K562 (cell line): ENCODE measurements at regions not wholly inside any gene's neighbourhood (a gene's known extent, or its start where the extent isn't known, plus 50 kb on each side); places are given as distances from the start of the nearest gene placed in this dataset.

Source experiments
- ATAC-seq: fragments of 200-7000 bp; cut with Tn5 transposase; 3 replicates; pipeline ENCODE4 v1.9.1; 2020; ENCODE audit warnings: moderate library complexity
- BruUV-seq: library from RNA; stranded (reverse); fragments of 400-500 nt; replicated peaks from 2 replicates; lab custom pipeline; 2021; lab: Mats Ljungman, UMichigan
- CTCF ChIA-PET: fragments of 300-600 bp; formaldehyde crosslinking; extraction: SDS; loops from one replicate; lab custom pipeline; 2021; ENCODE audit warnings: low intra/inter-chr PET ratio; lab: Yijun Ruan, JAX
- POLR2A ChIA-PET: fragments of 300-600, 350-650 bp; sonication (Branson Sonifier 250); formaldehyde crosslinking; extraction: SDS; loops from one replicate; lab custom pipeline; 2021; ENCODE audit warnings: antibody characterized with exemption, inconsistent platforms; lab: Yijun Ruan, JAX
- DNase-seq, 4 experiments: peaks; one replicate each; pipeline versions ENCODE4 v3.0.0 to v3.0.0-alpha.2; 2011 to 2018; ENCODE audit warnings: low spot score in 3 of 4, mixed read lengths in 3 of 4; ENCODE audit errors: extremely low read depth in 1 of 4
- FAIRE-seq: peaks from 2 replicates; lab custom pipeline; 2011; peaks lifted over from hg19 to GRCh38; lab: Jason Lieb, UNC
- H2AFZ ChIP-seq: 2 replicates; pipeline ENCODE4 v1.6.0; 2011; ENCODE audit warnings: low read depth, low read length, control low read depth, inconsistent platforms
- H3K27ac ChIP-seq: fragments of 200-600 bp; 3 replicates; pipeline ENCODE4 v1.8.0; 2011; ENCODE audit warnings: low read depth, mild to moderate bottlenecking, control low read depth, inconsistent platforms, low read length, moderate library complexity, mixed read lengths; ENCODE audit errors: extremely low read depth
- H3K27me3 ChIP-seq, 2 experiments: fragments of 300-600 bp in 1 of 2; 2 replicates in 1 of 2; 3 replicates in 1 of 2; pipeline versions ENCODE4 v1.6.0 to v1.8.0; 2011; ENCODE audit warnings: inconsistent platforms in 2 of 2, low read length in 2 of 2, mild to moderate bottlenecking in 1 of 2, mixed read lengths in 1 of 2, moderate library complexity in 1 of 2; ENCODE audit not compliant: control insufficient read depth in 2 of 2, insufficient read depth in 2 of 2
- H3K36me3 ChIP-seq: fragments of 300-600 bp; 3 replicates; pipeline ENCODE4 v1.8.0; 2011; ENCODE audit warnings: mild to moderate bottlenecking, low read length, inconsistent platforms; ENCODE audit not compliant: control insufficient read depth, insufficient read depth
- H3K4me1 ChIP-seq, 2 experiments: fragments of 200-600 bp in 1 of 2; replicated peaks in 1 of 2; 2 replicates in 1 of 2; 3 replicates in 1 of 2; pipeline versions ENCODE4 v1.5.1 to v1.8.0; 2011; ENCODE audit warnings: inconsistent platforms in 2 of 2, low read length in 2 of 2, mild to moderate bottlenecking in 1 of 2, mixed read lengths in 1 of 2, moderate library complexity in 1 of 2; ENCODE audit not compliant: control insufficient read depth in 2 of 2, insufficient read depth in 2 of 2
- H3K4me2 ChIP-seq: 2 replicates; pipeline ENCODE4 v1.6.1; 2011; ENCODE audit warnings: low read length, control low read depth, inconsistent platforms, mixed read lengths; ENCODE audit not compliant: insufficient read depth
- H3K4me3 ChIP-seq: fragments of 200-600 bp; sonication (generic), shearing (Covaris generic); 2 replicates; pipeline ENCODE4 v1.5.1; 2016; ENCODE audit warnings: control low read depth, inconsistent platforms
- H3K79me2 ChIP-seq: fragments of 200-600 bp; 3 replicates; pipeline ENCODE4 v1.8.0; 2011; ENCODE audit warnings: low read length, inconsistent platforms; ENCODE audit not compliant: control insufficient read depth, insufficient read depth
- H3K9ac ChIP-seq, 2 experiments: 2 replicates each; pipeline versions ENCODE4 v1.6.0 to v1.6.1; 2011; ENCODE audit warnings: low read depth in 2 of 2, low read length in 2 of 2, control low read depth in 1 of 2, inconsistent platforms in 1 of 2, mild to moderate bottlenecking in 1 of 2, mixed read lengths in 1 of 2; ENCODE audit not compliant: insufficient read depth in 1 of 2
- H3K9me1 ChIP-seq: one replicate; pipeline ENCODE4 v1.6.0; 2011; ENCODE audit warnings: inconsistent platforms, mild to moderate bottlenecking, low read length, moderate library complexity; ENCODE audit not compliant: control insufficient read depth, insufficient read depth
- H3K9me3 ChIP-seq: replicated peaks from 2 replicates; pipeline ENCODE4 v1.5.1; 2011; ENCODE audit warnings: low read depth, low read length, inconsistent platforms; ENCODE audit not compliant: control insufficient read depth, insufficient read depth
- H4K20me1 ChIP-seq: replicated peaks from 2 replicates; pipeline ENCODE4 v1.6.1; 2011; ENCODE audit warnings: low read length, inconsistent platforms, mixed read lengths; ENCODE audit not compliant: control insufficient read depth, insufficient read depth
- BCOR ChIP-seq: fragments of 450-650 bp; IDR thresholded peaks from 2 replicates; pipeline ENCODE4 v1.6.1; 2016
- CXXC5 ChIP-seq: fragments of 250-450 bp; sonication (Bioruptor Pico); IDR thresholded peaks from 2 replicates; pipeline ENCODE4 v1.8.0; 2022; ENCODE audit warnings: inconsistent platforms, mild to moderate bottlenecking, moderate library complexity
- DDX20 ChIP-seq: fragments of 450-650 bp; IDR thresholded peaks from 2 replicates; pipeline ENCODE4 v1.6.1; 2016; ENCODE audit warnings: missing genetic modification characterization, low read depth, mild to moderate bottlenecking, missing compliant biosample characterization, moderate library complexity
- ELF2 ChIP-seq: fragments of 250-450 bp; sonication (Bioruptor Pico); IDR thresholded peaks from 2 replicates; pipeline ENCODE4 v1.5.0; 2021; ENCODE audit warnings: mild to moderate bottlenecking
- ETV1 ChIP-seq: fragments of 450-650 bp; conservative IDR thresholded peaks from 2 replicates; pipeline ENCODE4 v1.6.1; 2016; ENCODE audit warnings: missing genetic modification characterization, control low read depth, low read depth, missing compliant biosample characterization
- JUN ChIP-seq, 2 experiments: sonication (generic) in 1 of 2; formaldehyde crosslinking in 1 of 2; IDR thresholded peaks; 2 replicates each; pipeline versions ENCODE4 v1.6.1 to v1.8.0; 2012 to 2022; ENCODE audit warnings: borderline replicate concordance in 2 of 2, mild to moderate bottlenecking in 2 of 2, improper control_type of control experiment in 1 of 2, low read depth in 1 of 2, low read length in 1 of 2, missing genetic modification reagents in 1 of 2
- L3MBTL2 ChIP-seq: fragments of 450-650 bp; IDR thresholded peaks from 2 replicates; pipeline ENCODE4 v1.6.1; 2016; ENCODE audit warnings: mild to moderate bottlenecking, moderate library complexity
- MCM2 ChIP-seq: fragments of 450-650 bp; IDR thresholded peaks from 2 replicates; pipeline ENCODE4 v1.6.1; 2017; ENCODE audit warnings: low read depth, mild to moderate bottlenecking
- RNF2 ChIP-seq: sonication (generic); IDR thresholded peaks from 2 replicates; pipeline ENCODE4 v1.6.1; 2016
- SMARCA4 ChIP-seq: fragments of 450-650 bp; IDR thresholded peaks from 2 replicates; pipeline ENCODE4 v1.6.1; 2016
- SNIP1 ChIP-seq: fragments of 450-650 bp; IDR thresholded peaks from 2 replicates; pipeline ENCODE4 v1.7.1; 2017; ENCODE audit warnings: low read depth, mild to moderate bottlenecking
- ZNF589 ChIP-seq: fragments of 200-800 bp; sonication (Bioruptor generic); IDR thresholded peaks from 2 replicates; pipeline ENCODE4 v1.6.1; 2016; ENCODE audit warnings: low read depth, missing genetic modification characterization, missing compliant biosample characterization
- ZNF644 ChIP-seq: fragments of 200-800 bp; sonication (Bioruptor generic); IDR thresholded peaks from 2 replicates; pipeline ENCODE4 v1.6.1; 2016; ENCODE audit warnings: low read depth, missing genetic modification characterization, missing compliant biosample characterization
- WGBS: fragments of 100-300 bp; shearing (Covaris generic); methylation state at CpG from one replicate; pipeline ENCODE4 v1.1.6; 2016; ENCODE audit warnings: low coverage, mixed read lengths; ENCODE audit not compliant: insufficient coverage; ENCODE audit errors: missing lambda C conversion rate; 5-methylcytosine and 5-hydroxymethylcytosine counted together
- in situ Hi-C: fragments of 300-500 bp; cut with MboI; formaldehyde crosslinking; loops from 4 replicates; pipeline ENCODE4 v1.15.0; 2018; ENCODE audit warnings: inconsistent platforms, mixed read lengths
- intact Hi-C: fragments of 100-400 bp; cut with micrococcal nuclease; formaldehyde crosslinking; loops from 2 replicates; pipeline ENCODE4 v1.14.2; 2022
- TF ChIP-seq, protein P1 (sequence below): fragments of 450-650 bp; formaldehyde crosslinking; IDR thresholded peaks from 2 replicates; pipeline ENCODE4 v1.4.0; 2020; ENCODE audit warnings: mild to moderate bottlenecking, moderate library complexity
- TF ChIP-seq, protein P2 (sequence below): fragments of 250-450 bp; sonication (Bioruptor Pico); IDR thresholded peaks from 2 replicates; pipeline ENCODE4 v1.5.0; 2020; ENCODE audit warnings: mild to moderate bottlenecking

DNA sequence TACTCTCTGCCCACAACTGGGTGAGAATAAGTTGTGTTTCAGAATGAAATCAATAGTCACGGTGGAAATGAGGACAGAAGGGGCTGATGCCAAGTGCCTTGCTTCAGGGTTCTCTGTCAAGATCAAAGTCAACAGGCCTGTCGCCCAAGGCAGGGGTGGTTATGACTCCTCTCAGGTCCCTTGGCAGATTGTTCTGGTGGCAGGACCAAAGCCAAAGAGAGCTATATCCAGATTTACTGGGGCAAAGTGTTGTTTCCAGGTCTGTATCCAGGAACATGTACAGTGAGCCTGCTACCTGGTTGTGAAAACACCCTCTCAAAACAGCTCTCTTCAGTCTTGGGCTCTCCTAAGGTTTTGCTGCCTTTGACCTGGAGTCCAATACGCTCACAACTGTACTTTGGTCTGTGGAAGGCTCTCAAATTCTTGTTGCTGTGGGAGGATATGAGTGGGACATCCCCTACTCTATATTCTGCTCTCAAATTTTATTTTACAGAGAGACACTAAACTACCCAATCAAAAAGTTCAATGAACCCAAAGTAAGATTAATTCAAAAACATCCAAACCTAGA lies 175.1 kb upstream of the ETV3 start (continued):
- TF ChIP-seq SNIP1, result no peak
- TF ChIP-seq, protein P1, sequence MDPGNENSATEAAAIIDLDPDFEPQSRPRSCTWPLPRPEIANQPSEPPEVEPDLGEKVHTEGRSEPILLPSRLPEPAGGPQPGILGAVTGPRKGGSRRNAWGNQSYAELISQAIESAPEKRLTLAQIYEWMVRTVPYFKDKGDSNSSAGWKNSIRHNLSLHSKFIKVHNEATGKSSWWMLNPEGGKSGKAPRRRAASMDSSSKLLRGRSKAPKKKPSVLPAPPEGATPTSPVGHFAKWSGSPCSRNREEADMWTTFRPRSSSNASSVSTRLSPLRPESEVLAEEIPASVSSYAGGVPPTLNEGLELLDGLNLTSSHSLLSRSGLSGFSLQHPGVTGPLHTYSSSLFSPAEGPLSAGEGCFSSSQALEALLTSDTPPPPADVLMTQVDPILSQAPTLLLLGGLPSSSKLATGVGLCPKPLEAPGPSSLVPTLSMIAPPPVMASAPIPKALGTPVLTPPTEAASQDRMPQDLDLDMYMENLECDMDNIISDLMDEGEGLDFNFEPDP (CRISPR knock-in tag), result no peak

DNA sequence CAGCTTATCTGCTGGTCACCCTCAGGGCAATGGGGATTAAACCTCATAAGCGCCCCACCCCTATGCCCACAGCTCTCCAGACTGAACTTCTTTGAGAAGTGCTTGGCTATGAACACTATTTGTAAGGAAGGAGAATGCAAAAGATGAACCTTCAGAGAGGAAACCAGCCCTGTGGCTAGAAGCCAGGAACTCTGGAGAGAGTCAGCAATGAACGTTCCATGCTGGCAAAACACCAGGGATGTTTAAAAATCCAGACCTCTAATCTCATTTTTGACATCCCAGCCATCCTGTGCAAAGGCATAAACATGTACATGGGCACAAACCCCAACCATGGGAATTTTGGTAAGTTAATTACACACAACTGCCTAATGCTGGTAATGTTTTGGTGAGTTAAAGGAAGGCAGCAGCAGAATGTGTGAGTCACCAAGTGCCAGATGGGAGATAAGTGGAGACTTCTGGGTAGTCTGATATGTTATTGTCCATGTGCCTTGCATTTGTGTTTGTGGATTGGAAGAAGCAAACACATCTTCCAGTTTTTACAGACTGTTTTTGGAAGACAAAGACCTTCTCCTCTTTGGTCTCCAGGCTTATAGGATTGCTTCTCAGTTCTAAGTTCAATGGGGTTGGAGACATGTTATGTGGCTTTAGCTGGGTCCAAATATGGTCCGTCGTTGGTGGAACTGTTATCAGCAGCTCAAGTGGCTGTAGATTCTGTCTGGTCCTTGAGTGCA lies 174.1 kb upstream of the ETV3 start:
- DNase-seq (peak; percentile 40 to 69 (median 50)), FAIRE-seq (peak; percentile 90), ATAC-seq (peak; percentile 72)
- CTCF ChIA-PET, result interaction anchor here (0.9 to 2.7 kb wide), 2 partner anchors 60 to 178 kb away, joined by 4 to 25 read pairs; no protein-coding TSS in a partner anchor
- Histone ChIP-seq H3K4me3 (no peak overlapping the region), H3K79me2 (no peaks in the 10 kb centered on the region), H2AFZ (peak overlapping the region; percentile 90), H3K36me3 (no peaks in the 10 kb centered on the region), H3K4me2 (peak overlapping the region; percentile 34; the same call in 1 of the 2 replicates), H4K20me1 (no peaks in the 10 kb centered on the region), H3K9me3 (peaks cover 5% of the 10 kb centered on the region), H3K9me1 (no peaks in the 10 kb centered on the region), H3K27ac (peak overlapping the region; percentile 70), H3K27me3 (no peaks in the 10 kb centered on the region), H3K4me1 (peaks cover 10 to 21% of the 10 kb centered on the region in 2 experiments; a peak in 4 of 5 replicates), H3K9ac (peak overlapping the region in 1 of 2 experiments; percentile 10; a peak in 1 of 4 replicates)
- POLR2A ChIA-PET, result interaction anchor here (0.6 to 1.2 kb wide), 2 partner anchors 173 to 410 kb away, joined by 3 read pairs; no protein-coding TSS in a partner anchor
- 19% methylated on average over 4 of the region's 4 CpGs for WGBS
- no TSS peak for BruUV-seq
- intact Hi-C loops, result loop anchor here (5.0 kb wide), 2 partner anchors 35 to 55 kb away; no protein-coding TSS in a partner anchor
- in situ Hi-C loops, result loop anchor here (5.0 kb wide), 1 partner anchor 180 kb away; no protein-coding TSS in a partner anchor
- TF ChIP-seq ZNF644 (tag) (0 out of 2 replicates have a peak, but pooled peaks have one; percentile 67), ZNF589 (CRISPR knock-in tag) (peak; percentile 39; the same call in 1 of the 2 replicates), RNF2 (peak; percentile 22; the same call in 1 of the 2 replicates), ETV1 (peak; percentile 39), DDX20 (peak; percentile 73; the same call in 1 of the 2 replicates), MCM2 (no peak), SMARCA4 (peak; percentile 80), CXXC5 (CRISPR knock-in tag) (peak; percentile 49; the same call in 1 of the 2 replicates), ELF2 (CRISPR knock-in tag) (peak; percentile 50), BCOR (peak; percentile 8; the same call in 1 of the 2 replicates), JUN (IDR thresholded peaks at IDR 0.05; ENCODE audit: borderline replicate concordance, low read depth, low read length) (peak; percentile 85), JUN (CRISPR knock-in tag; IDR thresholded peaks at IDR 0.05; ENCODE audit: borderline replicate concordance) (no peak), L3MBTL2 (peak; percentile 92)
- TF ChIP-seq, protein P2, sequence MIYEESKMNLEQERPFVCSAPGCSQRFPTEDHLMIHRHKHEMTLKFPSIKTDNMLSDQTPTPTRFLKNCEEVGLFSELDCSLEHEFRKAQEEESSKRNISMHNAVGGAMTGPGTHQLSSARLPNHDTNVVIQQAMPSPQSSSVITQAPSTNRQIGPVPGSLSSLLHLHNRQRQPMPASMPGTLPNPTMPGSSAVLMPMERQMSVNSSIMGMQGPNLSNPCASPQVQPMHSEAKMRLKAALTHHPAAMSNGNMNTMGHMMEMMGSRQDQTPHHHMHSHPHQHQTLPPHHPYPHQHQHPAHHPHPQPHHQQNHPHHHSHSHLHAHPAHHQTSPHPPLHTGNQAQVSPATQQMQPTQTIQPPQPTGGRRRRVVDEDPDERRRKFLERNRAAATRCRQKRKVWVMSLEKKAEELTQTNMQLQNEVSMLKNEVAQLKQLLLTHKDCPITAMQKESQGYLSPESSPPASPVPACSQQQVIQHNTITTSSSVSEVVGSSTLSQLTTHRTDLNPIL (CRISPR knock-in tag), result peak; percentile 58; the same call in 1 of the 2 replicates
